Nephron (organoid): ENCODE measurements at regions not wholly inside any gene's neighbourhood (a gene's known extent, or its start where the extent isn't known, plus 50 kb on each side); places are given as distances from the start of the nearest gene placed in this dataset.
A peak's percentile ranks its signal among the peaks of the same experiment; 100 is the strongest.

Experiments used
- H3K27ac Mint-ChIP-seq, 3 experiments: 2 replicates each; pipeline ENCODE4 v1.8.0; 2020; ENCODE audit warnings: mixed read lengths in 3 of 3, mild to moderate bottlenecking in 2 of 3, moderate library complexity in 1 of 3
- H3K27me3 Mint-ChIP-seq: 2 replicates; pipeline ENCODE4 v1.8.0; 2021; ENCODE audit warnings: low read depth, mild to moderate bottlenecking, moderate library complexity, mixed read lengths
- H3K36me3 Mint-ChIP-seq: 2 replicates; pipeline ENCODE4 v1.8.0; 2020; ENCODE audit warnings: low read depth, mixed read lengths
- H3K4me1 Mint-ChIP-seq: 2 replicates; pipeline ENCODE4 v1.8.0; 2020; ENCODE audit warnings: mixed read lengths
- H3K4me3 Mint-ChIP-seq, 3 experiments: 2 replicates each; pipeline ENCODE4 v1.8.0; 2020; ENCODE audit warnings: mild to moderate bottlenecking in 3 of 3, mixed read lengths in 3 of 3, moderate library complexity in 2 of 3
- H3K9me3 Mint-ChIP-seq: 2 replicates; pipeline ENCODE4 v1.8.0; 2020; ENCODE audit warnings: mixed read lengths
- CTCF ChIP-seq, 3 experiments: fragments of 200-600 bp; sonication (generic); IDR thresholded peaks; one replicate each; pipeline ENCODE4 v1.5.0; 2021; ENCODE audit warnings: antibody characterized with exemption in 3 of 3; ENCODE audit not compliant: unreplicated experiment in 3 of 3

- peak overlapping the region in 1 of 3 experiments; percentile 92 for H3K27ac Mint-ChIP-seq
- no peaks in the 10 kb centered on the region for H3K9me3 Mint-ChIP-seq
- TF ChIP-seq CTCF (IDR thresholded peaks at IDR 0.05; ENCODE audit: unreplicated experiment in 3 of 3), result no peak
- H3K36me3 Mint-ChIP-seq, result no peaks in the 10 kb centered on the region
- no peak overlapping the region for H3K4me3 Mint-ChIP-seq
- H3K27me3 Mint-ChIP-seq, result peaks cover 7% of the 10 kb centered on the region
- H3K4me1 Mint-ChIP-seq, result peaks cover 26% of the 10 kb centered on the region
Observed at GRCh38 chr12:68406911-68407310, 74.7 kb upstream of the MDM1 start.

GRCh38 chr12:68410018-68410660, 78.0 kb upstream of the MDM1 start:
- Mint-ChIP-seq H3K27ac (no peak overlapping the region), H3K36me3 (no peaks in the 10 kb centered on the region)

GRCh38 chr12:68411371-68411770, 79.2 kb upstream of the MDM1 start:
- H3K9me3 Mint-ChIP-seq, result no peaks in the 10 kb centered on the region
- no peak overlapping the region for H3K27ac Mint-ChIP-seq
- peaks cover 15% of the 10 kb centered on the region for H3K4me1 Mint-ChIP-seq
- H3K4me3 Mint-ChIP-seq, result no peak overlapping the region
- peaks cover 2% of the 10 kb centered on the region for H3K27me3 Mint-ChIP-seq
- no peak for TF ChIP-seq CTCF (IDR thresholded peaks at IDR 0.05; ENCODE audit: unreplicated experiment in 3 of 3)
- H3K36me3 Mint-ChIP-seq, result no peaks in the 10 kb centered on the region

More at GRCh38 chr12:68410018-68410660, 78.0 kb upstream of the MDM1 start:
- Mint-ChIP-seq H3K4me1 (peaks cover 19% of the 10 kb centered on the region), H3K27me3 (peaks cover 7% of the 10 kb centered on the region), H3K4me3 (no peak overlapping the region), H3K9me3 (no peaks in the 10 kb centered on the region)
- no peak for TF ChIP-seq CTCF (IDR thresholded peaks at IDR 0.05; ENCODE audit: unreplicated experiment in 3 of 3)

GRCh38 chr12:68414988-68415387, 82.8 kb upstream of the MDM1 start:
- H3K4me1 Mint-ChIP-seq, result peaks cover 20% of the 10 kb centered on the region
- no peak overlapping the region for H3K27ac Mint-ChIP-seq
- H3K36me3 Mint-ChIP-seq, result no peaks in the 10 kb centered on the region
- H3K4me3 Mint-ChIP-seq, result no peak overlapping the region
- no peaks in the 10 kb centered on the region for H3K9me3 Mint-ChIP-seq
- TF ChIP-seq CTCF (IDR thresholded peaks at IDR 0.05; ENCODE audit: unreplicated experiment in 3 of 3), result no peak
- no peaks in the 10 kb centered on the region for H3K27me3 Mint-ChIP-seq

GRCh38 chr12:68416350-68416749, 84.2 kb upstream of the MDM1 start:
- H3K4me1 Mint-ChIP-seq, result peaks cover 27% of the 10 kb centered on the region
- no peaks in the 10 kb centered on the region for H3K36me3 Mint-ChIP-seq
- no peaks in the 10 kb centered on the region for H3K9me3 Mint-ChIP-seq
- H3K27me3 Mint-ChIP-seq, result no peaks in the 10 kb centered on the region
- H3K4me3 Mint-ChIP-seq, result no peak overlapping the region
- no peak for TF ChIP-seq CTCF (IDR thresholded peaks at IDR 0.05; ENCODE audit: unreplicated experiment in 3 of 3)
- no peak overlapping the region for H3K27ac Mint-ChIP-seq

GRCh38 chr12:68416826-68417225, 84.7 kb upstream of the MDM1 start:
- Mint-ChIP-seq H3K4me1 (peaks cover 27% of the 10 kb centered on the region), H3K36me3 (no peaks in the 10 kb centered on the region), H3K27me3 (no peaks in the 10 kb centered on the region), H3K4me3 (no peak overlapping the region), H3K9me3 (no peaks in the 10 kb centered on the region), H3K27ac (no peak overlapping the region)
- TF ChIP-seq CTCF (IDR thresholded peaks at IDR 0.05; ENCODE audit: unreplicated experiment in 3 of 3), result no peak
